Skin epidermis (tissue), 12 donors: ENCODE measurements at regions not wholly inside any gene's neighbourhood (a gene's known extent, or its start where the extent isn't known, plus 50 kb on each side); places are given as distances from the start of the nearest gene placed in this dataset.
"Not testable (repeated sequence)": the region's sequence is repeated elsewhere in the genome, so short reads cannot be mapped to it uniquely, and the experiment has no call there.

ENCODE experiments used
- H3K27ac ChIP-seq, 21 experiments: fragments of 200-600 bp; sonication (generic) in 11 of 21; one replicate each; pipeline ENCODE4 v1.5.0; 2020; ENCODE audit warnings: mild to moderate bottlenecking in 3 of 21, inconsistent platforms in 2 of 21, moderate library complexity in 2 of 21
- H3K4me3 ChIP-seq, 7 experiments: fragments of 200-600 bp; sonication (generic) in 2 of 7; one replicate each; pipeline ENCODE4 v1.5.0; 2020; ENCODE audit warnings: inconsistent platforms in 2 of 7, mild to moderate bottlenecking in 2 of 7, moderate library complexity in 1 of 7

GRCh38 chr14:106207316-106207715 is 680.9 kb downstream of the TMEM121 start:
- H3K4me3 ChIP-seq: no peak overlapping the region
- H3K27ac ChIP-seq: no peak overlapping the region

DNA sequence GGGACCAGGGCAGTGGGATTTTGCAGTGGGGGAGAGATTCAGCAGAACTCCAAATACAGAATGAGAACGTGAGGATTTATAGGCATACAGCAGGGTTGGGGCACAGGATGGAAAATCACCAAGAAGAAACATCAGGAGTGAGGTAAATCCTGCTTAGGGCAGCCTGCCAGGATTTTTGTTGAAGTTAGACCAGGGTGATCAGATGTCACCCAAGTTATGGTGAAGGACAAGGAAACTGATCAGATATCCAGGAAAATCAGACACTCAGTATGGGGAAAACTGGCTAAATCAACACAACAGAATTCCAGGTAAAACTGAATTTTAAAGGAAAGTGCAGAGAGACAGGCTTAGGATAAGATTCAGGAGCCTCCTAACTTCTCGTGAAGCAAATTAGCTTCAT is 682.4 kb downstream of the TMEM121 start:
- H3K27ac ChIP-seq: no peak overlapping the region
- no peak overlapping the region for H3K4me3 ChIP-seq

- Histone ChIP-seq H3K4me3 (no peak overlapping the region), H3K27ac (no peak overlapping the region)
These were observed 683.4 kb downstream of the TMEM121 start for GRCh38 chr14:106209755-106210154.

DNA sequence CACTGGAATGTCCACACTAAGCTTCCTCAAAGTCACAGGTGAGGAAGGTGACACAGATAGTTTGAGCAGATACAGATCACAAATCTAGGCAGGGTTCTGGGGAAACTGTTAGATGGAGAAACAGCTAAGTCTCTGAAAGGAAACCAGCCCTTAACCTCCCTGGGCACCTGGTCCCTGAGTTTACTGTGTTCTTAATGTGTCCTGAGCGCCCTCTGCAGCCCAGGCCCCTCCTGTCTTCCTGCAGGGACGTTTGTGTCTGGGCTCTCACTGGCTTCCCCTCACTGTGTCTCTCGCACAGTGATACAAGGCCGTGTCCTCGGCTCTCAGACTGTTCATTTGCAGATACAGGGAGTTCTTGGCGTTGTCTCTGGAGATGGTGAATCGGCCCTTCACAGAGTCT is 684.3 kb downstream of the TMEM121 start:
- H3K27ac ChIP-seq: no peak overlapping the region
- H3K4me3 ChIP-seq: no peak overlapping the region

- no peak overlapping the region for H3K4me3 ChIP-seq
These were observed 685.0 kb downstream of the TMEM121 start for GRCh38 chr14:106211334-106211900.

GRCh38 chr14:106215229-106215628 is 688.8 kb downstream of the TMEM121 start:
- H3K27ac ChIP-seq: no peak overlapping the region
- H3K4me3 ChIP-seq: no peak overlapping the region

More at GRCh38 chr14:106211334-106211900, 685.0 kb downstream of the TMEM121 start:
- no peak overlapping the region for H3K27ac ChIP-seq

DNA sequence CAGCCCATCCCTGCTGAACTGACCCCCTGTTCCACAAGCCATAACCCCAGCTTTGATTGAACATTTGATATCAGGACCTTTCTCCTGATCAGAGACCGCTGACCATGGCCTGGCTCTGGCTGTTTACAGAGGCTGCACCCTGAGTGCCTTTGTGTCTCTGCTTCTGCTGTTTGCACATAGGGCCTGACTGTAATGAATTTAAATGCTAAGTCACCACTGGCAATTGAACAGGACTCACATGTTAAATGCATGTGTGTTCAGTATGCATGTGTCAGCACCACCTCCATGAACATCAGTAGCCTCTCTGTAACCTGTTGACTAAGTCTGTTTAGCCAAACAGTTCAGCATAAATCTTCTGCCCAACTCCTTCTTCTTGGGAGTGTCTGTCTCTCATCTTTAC is 690.3 kb downstream of the TMEM121 start:
- H3K4me3 ChIP-seq: no peak overlapping the region
- H3K27ac ChIP-seq: no peak overlapping the region

DNA sequence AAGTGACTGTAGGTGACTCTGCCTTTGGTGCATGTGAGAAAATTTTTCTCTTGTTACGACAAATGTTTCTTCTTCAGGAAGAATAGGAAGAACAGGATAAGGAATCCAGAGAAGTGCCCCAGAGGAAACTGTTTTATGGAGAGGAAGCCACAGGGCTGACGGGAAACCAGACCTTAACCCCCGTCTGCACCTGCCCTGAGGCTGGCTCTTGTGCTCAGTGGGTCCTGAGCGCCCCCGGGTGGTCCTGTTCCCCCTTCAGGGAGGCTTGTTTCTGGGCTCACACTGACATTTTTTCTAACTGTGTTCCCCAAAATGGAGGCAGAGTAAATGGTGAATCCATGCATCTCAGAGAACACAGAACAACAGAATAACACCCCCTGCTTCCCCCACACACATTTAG is 691.8 kb downstream of the TMEM121 start:
- H3K4me3 ChIP-seq: no peak overlapping the region
- H3K27ac ChIP-seq: no peak overlapping the region

DNA sequence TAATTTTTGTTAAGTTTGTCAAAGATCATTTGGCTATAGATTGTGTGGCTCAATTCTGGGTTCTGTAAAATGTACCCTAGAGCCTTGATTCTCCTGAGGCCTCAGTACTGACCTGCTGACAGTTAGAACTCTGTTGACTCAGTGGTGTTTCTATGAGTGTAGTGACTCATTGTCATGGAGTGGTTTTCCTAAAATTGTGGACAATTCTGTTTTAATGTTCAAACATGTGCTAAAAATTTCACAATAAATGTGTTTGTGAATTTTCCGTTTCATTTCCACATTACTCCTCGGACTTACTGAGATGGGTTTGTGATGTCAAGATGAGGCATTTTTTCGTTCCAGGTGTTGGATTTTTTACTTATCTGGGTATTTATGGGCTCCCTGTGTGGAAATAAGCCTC is 695.9 kb downstream of the TMEM121 start:
- no peak overlapping the region for H3K4me3 ChIP-seq
- no peak overlapping the region for H3K27ac ChIP-seq

- no peak overlapping the region for H3K27ac ChIP-seq
- no peak overlapping the region for H3K4me3 ChIP-seq
These were observed 696.3 kb downstream of the TMEM121 start for GRCh38 chr14:106222731-106223130.

GRCh38 chr14:106227793-106228192 is 701.4 kb downstream of the TMEM121 start:
- H3K27ac ChIP-seq: no peak overlapping the region

GRCh38 chr14:106228541-106229158 is 702.3 kb downstream of the TMEM121 start:
- no peak overlapping the region for H3K27ac ChIP-seq
- H3K4me3 ChIP-seq: no peak overlapping the region

More at GRCh38 chr14:106227793-106228192, 701.4 kb downstream of the TMEM121 start:
- H3K4me3 ChIP-seq: no peak overlapping the region

- Histone ChIP-seq H3K27ac (no peak overlapping the region), H3K4me3 (no peak overlapping the region)
These were observed 703.7 kb downstream of the TMEM121 start for GRCh38 chr14:106230071-106230470.

GRCh38 chr14:106233191-106233590 is 706.8 kb downstream of the TMEM121 start:
- H3K27ac ChIP-seq, H3K4me3 ChIP-seq: not testable (repeated sequence)

- not testable (repeated sequence) for H3K27ac ChIP-seq
These were observed 708.3 kb downstream of the TMEM121 start for GRCh38 chr14:106234525-106235254.

DNA sequence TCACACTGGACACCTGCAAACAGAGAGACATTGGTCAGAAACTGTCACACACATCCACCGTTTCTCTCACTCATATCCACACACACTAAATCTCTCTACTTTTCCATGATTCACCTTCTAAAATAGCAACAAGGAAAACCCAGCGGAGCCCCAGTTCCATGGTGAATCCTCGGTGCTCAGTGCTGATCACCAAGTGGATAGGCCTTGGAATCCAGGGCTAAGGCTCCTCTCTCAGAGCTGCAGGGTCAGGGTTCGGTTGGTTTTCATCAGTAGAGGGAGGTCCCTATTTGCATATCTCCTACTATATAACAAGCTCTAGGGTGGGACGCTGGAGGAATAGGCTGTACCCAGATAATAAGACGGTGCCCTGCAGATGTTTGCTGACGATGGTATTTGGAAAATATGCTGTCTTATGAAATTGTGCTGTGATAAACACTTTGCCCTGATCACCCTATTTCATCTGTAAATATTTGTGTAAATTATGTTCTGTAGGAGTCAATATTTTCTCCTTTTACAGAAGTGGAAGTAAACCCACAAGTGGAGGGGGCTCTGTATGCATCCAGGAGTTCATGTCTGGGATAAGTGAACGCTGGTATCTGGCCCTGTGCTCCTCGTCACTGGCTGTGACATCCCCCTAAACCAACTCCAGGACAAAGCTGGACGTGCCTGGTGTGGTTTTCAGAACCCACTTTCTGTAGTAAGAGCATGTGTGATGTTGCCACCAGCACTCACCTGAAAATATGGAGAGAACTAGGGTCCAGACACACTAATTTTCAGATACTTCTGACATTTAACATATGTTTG is 709.2 kb downstream of the TMEM121 start:
- no peak overlapping the region for H3K27ac ChIP-seq
- H3K4me3 ChIP-seq: no peak overlapping the region

More at GRCh38 chr14:106234525-106235254, 708.3 kb downstream of the TMEM121 start:
- H3K4me3 ChIP-seq: not testable (repeated sequence)

DNA sequence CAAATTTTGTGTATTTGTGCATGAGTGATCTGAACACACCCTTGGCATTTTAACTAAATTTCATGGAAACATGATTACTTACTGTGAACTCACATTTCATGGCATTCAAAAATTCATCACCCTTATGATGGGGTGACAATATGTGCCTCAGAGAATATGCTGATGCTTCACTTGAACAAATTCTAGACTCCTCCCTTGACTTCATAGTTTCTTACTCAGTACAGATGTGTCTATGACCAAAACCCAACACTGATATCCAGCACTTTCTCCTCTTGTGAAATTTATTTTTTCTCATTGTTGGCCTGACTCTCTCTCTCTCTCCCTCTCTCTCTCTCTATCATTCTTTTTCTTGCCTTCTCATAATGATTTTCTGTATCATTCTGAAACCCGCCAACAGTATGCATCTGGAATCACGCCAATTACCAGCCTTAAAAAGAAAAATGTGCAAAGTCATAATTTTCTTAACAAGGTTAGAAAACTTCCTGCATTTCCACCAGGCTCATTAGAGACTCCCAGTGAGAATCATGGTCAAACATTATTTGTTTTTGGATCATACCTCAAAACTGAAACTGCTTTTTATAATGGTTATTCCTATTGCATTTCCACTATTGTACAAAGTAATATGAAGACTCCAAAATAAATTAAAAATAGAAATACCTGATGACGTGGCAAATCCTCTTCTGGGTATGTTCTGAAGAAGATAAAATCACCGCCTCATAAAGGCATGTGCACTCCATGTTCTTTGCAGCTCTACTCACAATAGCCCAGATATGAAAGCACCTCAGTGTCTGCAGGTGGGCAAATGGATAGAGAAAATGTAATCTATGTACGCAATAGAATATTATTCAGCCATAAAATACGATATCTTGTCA is 722.2 kb downstream of the TMEM121 start:
- Histone ChIP-seq H3K4me3 (no peak overlapping the region), H3K27ac (no peak overlapping the region)

- not testable (repeated sequence) for H3K27ac ChIP-seq, H3K4me3 ChIP-seq
These were observed 727.6 kb downstream of the TMEM121 start for GRCh38 chr14:106253995-106254394.

GRCh38 chr14:106257569-106257994 is 731.2 kb downstream of the TMEM121 start:
- H3K4me3 ChIP-seq, H3K27ac ChIP-seq: not testable (repeated sequence)
